HG02798 (cell line): ENCODE measurements at regions not wholly inside any gene's neighbourhood (a gene's known extent, or its start where the extent isn't known, plus 50 kb on each side); places are given as distances from the start of the nearest gene placed in this dataset.

Experiments used
- ATAC-seq: cut with Tn5 transposase; IDR thresholded peaks from one replicate; pipeline ENCODE4 v1.9.1; 2021; ENCODE audit warnings: mild to moderate bottlenecking; ENCODE audit not compliant: unreplicated experiment, poor library complexity

GRCh38 chr3:25119682-25120081 lies 308.4 kb upstream of the RARB start:
- ATAC-seq = no peak

DNA sequence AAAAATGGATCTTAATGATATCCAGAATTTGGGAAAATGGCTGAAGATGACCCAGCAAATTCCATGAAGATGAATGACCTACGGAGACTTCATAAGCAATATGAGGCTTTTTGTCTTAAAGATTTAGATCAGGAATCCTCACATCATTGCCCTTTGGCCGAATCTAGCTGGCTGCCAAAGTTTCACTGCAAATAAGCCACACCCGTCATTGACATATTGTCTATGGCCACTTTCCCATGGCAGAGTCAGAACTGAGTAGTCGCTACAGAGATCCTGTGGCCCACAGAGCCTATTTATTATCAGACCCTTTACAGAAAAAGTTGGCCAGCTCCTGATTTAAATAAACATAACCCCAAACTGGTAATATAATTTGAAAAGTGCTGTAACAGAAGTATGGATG lies 307.4 kb upstream of the RARB start:
- no peak for ATAC-seq

DNA sequence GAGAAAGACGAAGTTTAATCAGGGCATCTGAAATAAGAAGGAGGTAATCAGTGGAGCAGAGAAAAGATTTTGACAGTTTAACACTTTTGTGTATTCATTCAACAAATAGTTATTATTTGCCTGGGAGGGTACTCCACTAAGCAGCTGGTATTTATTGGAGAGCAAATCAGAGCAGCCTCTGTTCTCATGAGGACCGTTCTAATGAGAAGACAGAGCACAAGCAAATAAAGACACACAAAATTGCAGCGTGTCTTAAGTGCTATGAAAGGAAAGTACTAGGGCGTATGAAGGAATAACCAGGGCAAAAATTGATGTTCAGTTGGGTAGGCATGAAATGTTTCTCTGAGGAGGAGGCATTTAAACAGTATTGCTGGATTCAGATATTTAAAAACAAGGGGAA lies 302.9 kb upstream of the RARB start:
- ATAC-seq = no peak

DNA sequence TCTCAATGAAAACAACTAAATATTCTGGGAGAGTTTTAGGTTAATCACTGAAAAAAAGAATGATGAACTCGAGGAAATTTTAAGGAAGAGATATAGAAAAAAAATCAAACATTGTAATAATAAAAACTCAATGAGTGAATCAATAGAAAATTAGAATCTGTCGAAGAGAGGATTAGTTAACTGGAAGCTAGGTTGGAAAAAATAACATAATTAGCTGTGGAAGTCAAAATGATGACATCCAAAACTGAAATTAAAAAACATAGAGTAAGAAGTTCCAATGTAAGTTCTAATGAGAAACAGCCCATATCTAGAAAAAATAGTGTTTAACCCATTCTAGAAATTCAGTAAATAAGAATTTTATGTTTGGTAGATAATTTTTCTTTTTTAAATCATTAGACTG lies 299.3 kb upstream of the RARB start:
- ATAC-seq = no peak

DNA sequence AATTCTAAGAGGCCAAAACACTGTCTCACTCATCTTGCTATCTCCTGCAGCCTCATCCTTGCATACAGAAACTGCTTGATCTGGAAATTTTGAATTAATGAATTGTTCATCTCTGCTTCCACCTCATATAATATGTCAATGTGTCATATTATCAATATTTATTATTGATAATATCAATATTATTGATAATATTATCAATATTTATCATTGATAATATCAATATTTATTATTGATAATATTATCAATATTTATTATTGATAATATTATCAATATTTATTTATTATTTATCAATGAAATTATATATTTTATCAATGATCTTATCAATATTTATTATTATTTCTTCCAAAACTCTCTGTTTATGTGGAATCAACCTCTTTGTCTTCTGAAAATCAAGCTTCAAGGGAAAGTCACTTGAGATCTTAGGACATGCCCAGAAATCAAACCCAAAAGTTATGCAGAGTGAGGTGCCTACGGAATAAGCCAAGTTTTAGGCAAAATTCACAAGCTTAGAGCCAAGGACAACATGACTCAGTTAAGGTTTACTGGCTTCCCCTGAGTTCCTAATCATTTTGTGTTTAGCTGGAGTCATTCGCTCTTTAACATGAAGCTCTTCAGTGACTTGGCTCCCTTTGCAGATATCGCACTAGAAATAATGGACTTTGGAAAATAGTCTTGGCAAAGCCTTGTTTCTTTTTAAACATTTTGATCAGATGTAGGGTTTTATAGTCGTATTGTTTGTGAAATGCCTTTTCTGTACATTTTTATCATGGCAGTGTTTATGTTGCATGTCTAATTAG lies 297.1 kb upstream of the RARB start:
- ATAC-seq = no peak

DNA sequence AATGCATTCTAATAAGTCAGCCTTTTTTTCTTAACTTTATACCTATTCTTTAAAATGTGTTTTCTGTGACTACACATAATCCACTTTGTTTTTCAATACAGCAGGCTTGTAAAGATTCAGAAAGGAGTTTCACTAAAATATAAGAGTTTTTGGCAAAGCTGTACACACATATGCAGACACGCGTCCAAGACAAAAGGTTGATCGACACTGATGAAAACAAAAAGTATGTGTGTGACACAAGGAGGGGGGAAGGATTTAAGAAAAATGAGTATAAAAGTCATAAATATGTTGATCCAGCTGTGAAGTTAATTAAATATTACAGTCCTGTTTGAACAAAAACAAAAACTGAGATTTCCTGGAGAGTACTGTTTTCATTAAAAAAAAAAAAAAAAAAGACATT lies 294.5 kb upstream of the RARB start:
- no peak for ATAC-seq

- ATAC-seq = no peak
Measured at GRCh38 chr3:25137606-25138005, 290.5 kb upstream of the RARB start.

GRCh38 chr3:25139267-25139666 lies 288.8 kb upstream of the RARB start:
- ATAC-seq = no peak

DNA sequence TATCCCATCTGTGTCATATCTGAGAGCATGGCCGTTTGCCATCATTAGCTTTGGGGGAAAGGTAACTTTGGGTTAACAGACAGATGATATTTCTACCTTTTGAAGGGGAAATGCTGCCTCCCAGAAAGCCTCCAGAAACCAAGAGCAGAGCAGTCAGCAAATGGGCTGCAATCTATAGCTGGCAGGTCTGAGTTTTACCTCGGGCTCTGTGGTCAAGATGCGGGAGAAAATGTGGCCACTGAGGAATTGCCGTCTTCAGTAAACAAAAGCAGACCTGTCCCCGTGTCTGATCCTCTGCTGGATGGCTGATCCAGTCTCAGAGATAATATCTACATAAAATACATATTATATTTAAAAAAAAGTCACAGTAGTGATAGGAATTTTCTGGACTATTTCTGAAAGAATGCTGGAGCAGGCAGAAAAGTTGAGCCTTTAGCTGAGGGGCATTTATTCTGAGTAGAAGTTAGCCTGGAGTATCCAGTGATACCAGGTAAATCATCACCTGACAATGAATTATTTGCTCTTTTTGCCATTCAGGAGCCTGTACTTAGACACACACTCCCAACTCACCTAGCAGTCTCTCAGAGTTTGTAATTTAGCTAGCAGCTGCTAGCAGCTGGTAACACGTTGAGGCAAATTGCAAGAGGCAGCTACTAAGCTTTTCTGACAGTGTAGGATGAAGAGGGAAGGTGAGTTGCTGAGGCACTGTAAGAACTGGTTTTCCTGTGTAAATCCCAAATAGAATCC lies 285.3 kb upstream of the RARB start:
- no peak for ATAC-seq

GRCh38 chr3:25143356-25144025 lies 284.6 kb upstream of the RARB start:
- no peak for ATAC-seq

- no peak for ATAC-seq
Measured at GRCh38 chr3:25144430-25144829, 283.6 kb upstream of the RARB start.

GRCh38 chr3:25145176-25145575 lies 282.9 kb upstream of the RARB start:
- ATAC-seq = no peak

DNA sequence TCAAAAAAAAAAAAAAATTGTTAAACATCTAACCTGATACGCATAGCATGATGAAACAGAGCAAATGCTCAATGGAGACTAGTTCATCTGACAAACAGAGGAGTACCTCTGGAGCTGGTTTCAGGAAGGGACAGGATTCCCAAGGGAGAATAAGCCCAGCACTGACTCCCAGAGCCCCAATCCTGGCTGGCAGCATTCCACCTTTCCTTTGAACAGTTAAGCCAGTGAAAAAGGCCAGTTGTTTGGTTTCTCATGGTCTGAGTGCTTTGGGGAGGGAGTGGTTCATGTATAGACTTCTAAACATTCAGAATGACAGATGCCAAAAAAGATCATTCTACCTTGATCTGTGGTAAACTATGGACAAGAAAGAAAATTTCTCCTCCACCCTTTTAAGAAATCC lies 277.9 kb upstream of the RARB start:
- no peak for ATAC-seq

DNA sequence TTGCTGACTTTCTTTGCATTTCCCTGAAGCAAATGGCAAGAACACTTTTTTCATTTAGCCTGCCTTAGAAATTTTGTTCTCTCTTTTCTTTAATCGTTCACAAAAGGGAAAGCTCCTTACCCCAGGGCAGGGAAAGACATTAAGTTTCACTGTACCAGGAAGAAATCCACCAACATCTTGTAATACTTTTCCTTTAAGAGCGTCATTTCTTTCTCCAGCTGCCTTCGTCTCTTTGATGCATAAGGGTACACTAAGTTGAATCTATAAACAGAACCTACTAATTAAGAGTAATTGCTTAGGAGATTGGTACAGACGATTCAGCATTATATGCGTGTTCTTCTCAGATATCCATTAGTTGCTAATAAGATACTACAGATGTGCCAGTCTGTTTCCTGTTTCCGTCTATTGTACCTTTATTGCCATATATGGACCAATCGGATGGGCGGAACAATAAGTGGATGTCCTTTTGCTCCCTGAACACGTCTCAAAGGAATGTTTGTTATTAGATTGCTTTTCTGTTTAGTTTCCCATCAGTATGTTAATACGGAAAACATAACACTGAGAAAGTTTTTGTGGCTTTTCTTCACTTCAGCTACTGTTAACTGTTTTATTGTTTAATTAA lies 276.7 kb upstream of the RARB start:
- no peak for ATAC-seq

DNA sequence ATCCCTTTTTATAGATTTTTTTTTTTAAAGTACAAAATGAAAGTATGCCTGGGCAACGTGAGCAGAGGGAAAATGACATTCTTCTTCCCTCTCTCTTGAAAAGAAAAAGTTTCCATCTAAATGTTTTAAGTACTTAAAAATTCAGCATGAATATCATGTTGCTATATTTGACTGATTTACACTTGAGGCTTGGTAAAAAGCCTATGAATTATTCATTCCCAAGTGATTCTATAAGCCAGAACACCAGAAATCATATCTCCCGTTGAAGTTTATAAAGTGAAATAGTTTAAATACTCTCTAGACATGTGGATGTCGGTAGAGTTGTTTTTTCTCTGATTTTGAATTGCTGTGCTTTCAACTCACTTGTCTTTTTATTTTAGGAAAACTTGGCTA lies 276.2 kb upstream of the RARB start:
- ATAC-seq = no peak

- ATAC-seq = no peak
Measured at GRCh38 chr3:25153136-25153535, 274.9 kb upstream of the RARB start.

GRCh38 chr3:25153561-25153960 lies 274.5 kb upstream of the RARB start:
- ATAC-seq = no peak

DNA sequence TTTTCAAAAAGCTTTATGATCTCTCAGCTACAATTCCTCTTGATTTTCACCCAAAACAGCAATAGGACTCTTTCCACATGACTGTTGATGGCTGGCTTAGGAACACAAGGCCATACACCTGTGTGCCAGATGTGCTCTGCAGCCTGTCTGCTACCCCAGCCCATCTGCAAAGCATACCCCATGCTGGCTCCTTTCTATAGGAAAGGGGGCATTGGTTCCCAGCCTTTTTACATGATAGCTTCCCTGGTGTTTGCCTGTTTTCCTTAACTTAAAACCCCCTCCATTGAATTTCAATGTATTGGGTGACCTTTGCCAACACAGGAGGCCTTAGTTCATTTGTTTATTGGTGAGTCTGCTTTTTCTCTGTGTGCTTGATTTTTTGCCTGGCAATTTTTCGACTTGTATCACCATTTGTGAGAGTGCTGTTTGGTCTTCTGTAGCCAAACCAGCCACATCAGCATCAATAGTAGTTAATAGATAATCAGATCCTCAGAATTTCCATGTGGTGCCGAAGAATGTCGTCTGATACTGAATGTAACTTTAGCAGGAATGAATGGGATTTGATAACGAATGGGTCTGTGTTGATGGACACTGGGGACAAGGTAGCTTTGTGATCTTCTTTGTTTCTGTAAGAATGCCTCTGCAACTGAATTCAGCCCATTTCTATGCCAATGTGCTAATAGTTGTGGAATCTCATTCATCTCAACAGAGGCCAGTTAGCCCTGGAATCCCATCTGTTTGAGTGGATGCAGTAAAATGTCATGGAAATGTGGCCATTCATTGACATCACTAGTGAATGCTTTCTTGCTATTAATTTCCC lies 272.2 kb upstream of the RARB start:
- ATAC-seq = no peak

- no peak for ATAC-seq
Measured at GRCh38 chr3:25156626-25157025, 271.4 kb upstream of the RARB start.

GRCh38 chr3:25165306-25165705 lies 262.8 kb upstream of the RARB start:
- ATAC-seq = no peak
